Fibroblast of mammary gland (primary cell): ENCODE measurements at regions not wholly inside any gene's neighbourhood (a gene's known extent, or its start where the extent isn't known, plus 50 kb on each side); places are given as distances from the start of the nearest gene placed in this dataset.

ENCODE experiments used
- DNase-seq: peaks from one replicate; pipeline ENCODE4 v3.0.0-alpha.2; 2010; ENCODE audit warnings: low read depth
- H3K4me3 ChIP-seq: 2 replicates; pipeline ENCODE4 v1.5.1; 2011; ENCODE audit warnings: low read depth, mild to moderate bottlenecking, low read length, moderate library complexity; ENCODE audit not compliant: control insufficient read depth
- TF ChIP-seq, protein P1 (sequence below): conservative IDR thresholded peaks from 2 replicates; pipeline ENCODE4 v1.5.1; 2011; ENCODE audit warnings: low read depth, low read length, inconsistent platforms; ENCODE audit not compliant: control insufficient read depth, insufficient read depth

- H3K4me3 ChIP-seq, result no peak overlapping the region
- TF ChIP-seq, protein P1, sequence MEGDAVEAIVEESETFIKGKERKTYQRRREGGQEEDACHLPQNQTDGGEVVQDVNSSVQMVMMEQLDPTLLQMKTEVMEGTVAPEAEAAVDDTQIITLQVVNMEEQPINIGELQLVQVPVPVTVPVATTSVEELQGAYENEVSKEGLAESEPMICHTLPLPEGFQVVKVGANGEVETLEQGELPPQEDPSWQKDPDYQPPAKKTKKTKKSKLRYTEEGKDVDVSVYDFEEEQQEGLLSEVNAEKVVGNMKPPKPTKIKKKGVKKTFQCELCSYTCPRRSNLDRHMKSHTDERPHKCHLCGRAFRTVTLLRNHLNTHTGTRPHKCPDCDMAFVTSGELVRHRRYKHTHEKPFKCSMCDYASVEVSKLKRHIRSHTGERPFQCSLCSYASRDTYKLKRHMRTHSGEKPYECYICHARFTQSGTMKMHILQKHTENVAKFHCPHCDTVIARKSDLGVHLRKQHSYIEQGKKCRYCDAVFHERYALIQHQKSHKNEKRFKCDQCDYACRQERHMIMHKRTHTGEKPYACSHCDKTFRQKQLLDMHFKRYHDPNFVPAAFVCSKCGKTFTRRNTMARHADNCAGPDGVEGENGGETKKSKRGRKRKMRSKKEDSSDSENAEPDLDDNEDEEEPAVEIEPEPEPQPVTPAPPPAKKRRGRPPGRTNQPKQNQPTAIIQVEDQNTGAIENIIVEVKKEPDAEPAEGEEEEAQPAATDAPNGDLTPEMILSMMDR, result no peak
- no peak for DNase-seq
Observed at GRCh38 chr16:5582529-5582928, 484.9 kb upstream of the EEF2KMT start.

DNA sequence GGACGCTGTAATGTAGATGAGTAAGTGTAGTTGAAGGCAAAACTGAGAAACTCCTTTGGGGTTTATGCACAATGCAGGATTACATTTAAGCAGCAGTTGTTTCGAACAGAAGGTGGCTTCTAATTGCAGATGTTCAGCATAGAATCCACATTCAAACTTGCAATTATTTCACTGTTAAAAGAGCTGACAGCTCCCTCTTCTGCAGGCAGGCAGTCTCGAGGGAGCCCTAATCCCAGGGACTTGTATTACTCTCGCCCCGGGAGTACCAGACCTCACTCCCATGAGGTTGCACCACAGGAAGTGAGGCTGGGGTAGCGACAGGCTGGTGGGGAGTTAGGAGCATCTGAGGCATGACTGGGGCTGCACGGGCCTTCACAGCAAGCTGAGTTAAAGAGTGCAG lies 484.3 kb upstream of the EEF2KMT start:
- DNase-seq, result no peak

GRCh38 chr16:5581428-5581827 lies 483.8 kb upstream of the EEF2KMT start:
- DNase-seq, result no peak
- TF ChIP-seq, protein P1, result no peak
- no peak overlapping the region for H3K4me3 ChIP-seq

More for the DNA sequence above, 484.3 kb upstream of the EEF2KMT start:
- TF ChIP-seq, protein P1, result no peak
- no peak overlapping the region for H3K4me3 ChIP-seq

DNA sequence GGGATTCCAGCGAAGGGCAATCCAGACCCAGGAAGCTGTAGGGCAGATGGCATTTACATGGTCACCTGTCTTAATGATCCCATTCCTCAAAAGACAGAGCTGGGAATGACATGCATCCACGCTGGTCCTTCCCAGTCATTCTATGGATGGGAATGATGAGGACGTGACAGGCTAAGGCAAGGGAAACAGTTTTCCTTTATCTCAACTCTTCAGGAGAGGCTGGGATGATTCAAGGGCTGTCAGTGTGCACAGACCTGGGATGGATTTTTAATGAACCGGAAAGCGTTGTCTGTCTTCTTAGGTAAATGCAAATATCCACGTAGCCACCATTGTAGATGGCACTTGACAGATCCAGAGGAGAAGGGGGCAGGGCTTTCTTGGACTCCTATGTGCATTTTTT lies 483.2 kb upstream of the EEF2KMT start:
- H3K4me3 ChIP-seq, result no peak overlapping the region
- DNase-seq, result no peak
- TF ChIP-seq, protein P1, result no peak

- TF ChIP-seq, protein P1, result no peak
Observed at GRCh38 chr16:5580296-5580695, 482.7 kb upstream of the EEF2KMT start.

GRCh38 chr16:5578980-5579379 lies 481.4 kb upstream of the EEF2KMT start:
- DNase-seq, result no peak
- TF ChIP-seq, protein P1, result no peak

More at GRCh38 chr16:5580296-5580695, 482.7 kb upstream of the EEF2KMT start:
- H3K4me3 ChIP-seq, result no peak overlapping the region
- no peak for DNase-seq

DNA sequence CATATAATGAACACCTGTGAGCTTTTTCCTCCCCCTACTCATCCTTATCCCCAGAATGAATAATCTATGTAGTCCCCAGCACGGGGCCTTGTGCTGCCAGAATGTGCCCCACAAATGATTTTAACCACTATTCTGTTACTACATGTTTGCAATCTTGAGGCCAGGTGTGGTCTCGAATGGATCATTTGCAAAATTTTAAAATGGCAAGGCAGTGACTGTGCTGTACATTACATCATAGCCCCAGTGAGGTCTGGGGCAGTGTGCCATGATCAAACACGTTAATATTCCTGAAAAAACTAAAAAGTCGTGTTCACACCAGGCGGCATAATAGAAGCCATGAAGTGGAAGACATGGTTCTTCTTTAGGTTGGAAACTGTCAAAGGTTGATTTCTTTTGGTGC lies 479.9 kb upstream of the EEF2KMT start:
- H3K4me3 ChIP-seq, result no peak overlapping the region
- TF ChIP-seq, protein P1, result no peak
- no peak for DNase-seq

More at GRCh38 chr16:5578980-5579379, 481.4 kb upstream of the EEF2KMT start:
- H3K4me3 ChIP-seq, result no peak overlapping the region
